Body of pancreas (tissue), 4 donors: ENCODE measurements at regions not wholly inside any gene's neighbourhood (a gene's known extent, or its start where the extent isn't known, plus 50 kb on each side); places are given as distances from the start of the nearest gene placed in this dataset.
A peak's percentile ranks its signal among the peaks of the same experiment; 100 is the strongest.

ENCODE experiments used
- ATAC-seq: fragments of 150-250 bp; one replicate; pipeline ENCODE4 v1.9.1; 2016
- DNase-seq, 4 donors: peaks; one replicate each; pipeline ENCODE4 v3.0.0-alpha.2; 2019
- H3K27ac ChIP-seq, 4 donors: fragments of 200-600 bp; sonication (generic); 1 replicate in 3 of 4; 2 replicates in 1 of 4; pipeline versions ENCODE4 v1.5.1 to v1.6.1; 2016 to 2019; ENCODE audit warnings: mild to moderate bottlenecking in 1 of 4, mixed read lengths in 1 of 4, moderate library complexity in 1 of 4
- H3K27me3 ChIP-seq, 2 donors: fragments of 200-600 bp; sonication (generic); one replicate each; pipeline ENCODE4 v1.6.0; 2016; ENCODE audit warnings: mild to moderate bottlenecking in 1 of 2
- H3K36me3 ChIP-seq, 2 donors: fragments of 200-600 bp; sonication (generic); replicated peaks in 1 of 2; 2 replicates each; pipeline ENCODE4 v1.5.1; 2016; ENCODE audit warnings: low read depth in 2 of 2; ENCODE audit not compliant: insufficient read depth in 1 of 2
- H3K4me1 ChIP-seq: fragments of 200-600 bp; sonication (generic); one replicate; pipeline ENCODE4 v1.6.0; 2016
- H3K4me3 ChIP-seq, 2 donors: fragments of 200-600 bp; sonication (generic); 1 replicate in 1 of 2; 2 replicates in 1 of 2; pipeline ENCODE4 v1.5.1; 2016 to 2019
- H3K9me3 ChIP-seq, 3 donors: fragments of 200-600 bp; sonication (generic); 1 replicate in 2 of 3; 2 replicates in 1 of 3; pipeline ENCODE4 v1.5.1; 2016
- POLR2A ChIP-seq, 3 donors: fragments of 450-650 bp; IDR thresholded peaks; one replicate each; pipeline ENCODE4 v1.6.1; 2016; ENCODE audit warnings: antibody characterized with exemption in 3 of 3, mild to moderate bottlenecking in 2 of 3
- WGBS, 2 donors: methylation state at CpG; one replicate each; pipeline ENCODE4 v1.1.5; 2017; 5-methylcytosine and 5-hydroxymethylcytosine counted together
- intact Hi-C: fragments of 100-400 bp; cut with DNase I; formaldehyde crosslinking; loops from one replicate; pipeline ENCODE4 v1.15.1; 2023
- TF ChIP-seq, protein P1 (sequence below), 7 experiments: fragments of 450-650 bp in 4 of 7; fragments of 200-600 bp in 3 of 7; sonication (generic) in 3 of 7; IDR thresholded peaks; one replicate each; pipeline ENCODE4 v1.5.1; 2016 to 2019; ENCODE audit warnings: antibody characterized with exemption in 7 of 7

DNA sequence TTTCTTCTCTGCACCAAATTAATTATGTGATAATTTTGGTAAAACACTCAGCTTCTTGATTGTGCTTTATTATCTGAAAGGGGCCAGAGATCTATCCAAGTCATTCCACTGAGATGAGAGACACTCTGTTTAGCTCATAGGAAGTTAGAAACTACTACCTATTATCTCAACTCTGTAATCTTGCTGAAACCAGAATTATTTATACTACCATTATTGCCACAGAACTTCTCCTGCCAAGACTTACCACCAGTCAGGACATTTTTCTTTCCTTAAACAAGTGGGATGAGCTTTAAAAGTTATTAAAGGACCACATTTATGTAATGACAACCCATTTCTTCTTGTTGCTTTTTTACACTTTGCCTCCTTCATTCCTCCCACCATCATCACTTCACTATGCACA, 855.6 kb upstream of the PIK3C3 start:
- intact Hi-C loops, result no loop called here
- DNase-seq (no peak), ATAC-seq (no peak)
- H3K9me3 ChIP-seq, result no peaks in the 10 kb centered on the region
- TF ChIP-seq POLR2A (IDR thresholded peaks at IDR 0.05), result no peak
- TF ChIP-seq, protein P1, sequence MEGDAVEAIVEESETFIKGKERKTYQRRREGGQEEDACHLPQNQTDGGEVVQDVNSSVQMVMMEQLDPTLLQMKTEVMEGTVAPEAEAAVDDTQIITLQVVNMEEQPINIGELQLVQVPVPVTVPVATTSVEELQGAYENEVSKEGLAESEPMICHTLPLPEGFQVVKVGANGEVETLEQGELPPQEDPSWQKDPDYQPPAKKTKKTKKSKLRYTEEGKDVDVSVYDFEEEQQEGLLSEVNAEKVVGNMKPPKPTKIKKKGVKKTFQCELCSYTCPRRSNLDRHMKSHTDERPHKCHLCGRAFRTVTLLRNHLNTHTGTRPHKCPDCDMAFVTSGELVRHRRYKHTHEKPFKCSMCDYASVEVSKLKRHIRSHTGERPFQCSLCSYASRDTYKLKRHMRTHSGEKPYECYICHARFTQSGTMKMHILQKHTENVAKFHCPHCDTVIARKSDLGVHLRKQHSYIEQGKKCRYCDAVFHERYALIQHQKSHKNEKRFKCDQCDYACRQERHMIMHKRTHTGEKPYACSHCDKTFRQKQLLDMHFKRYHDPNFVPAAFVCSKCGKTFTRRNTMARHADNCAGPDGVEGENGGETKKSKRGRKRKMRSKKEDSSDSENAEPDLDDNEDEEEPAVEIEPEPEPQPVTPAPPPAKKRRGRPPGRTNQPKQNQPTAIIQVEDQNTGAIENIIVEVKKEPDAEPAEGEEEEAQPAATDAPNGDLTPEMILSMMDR (IDR thresholded peaks at IDR 0.05), result no peak
- no peaks in the 10 kb centered on the region for H3K36me3 ChIP-seq
- no peak overlapping the region for H3K4me3 ChIP-seq
- H3K27me3 ChIP-seq, result no peaks in the 10 kb centered on the region
- no peak overlapping the region for H3K27ac ChIP-seq
- H3K4me1 ChIP-seq, result no peaks in the 10 kb centered on the region

DNA sequence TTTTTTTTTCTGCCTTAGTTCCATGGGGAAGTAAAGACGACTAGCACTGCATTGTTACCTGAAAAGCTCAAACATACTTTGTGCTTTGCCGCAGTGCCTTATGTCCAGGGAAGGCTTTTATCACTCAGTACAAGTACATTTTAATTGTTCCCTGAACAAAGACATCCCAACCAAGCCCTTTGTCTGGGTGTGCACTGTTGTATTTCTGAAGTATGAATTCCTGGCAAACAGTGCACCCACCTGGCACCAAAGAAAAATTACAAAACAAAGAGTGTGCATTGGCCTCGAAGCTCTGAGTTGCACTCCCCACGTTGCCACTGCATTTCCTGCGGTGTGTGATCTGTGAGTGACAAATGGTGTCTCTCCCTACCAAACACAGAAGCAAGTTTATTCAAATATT, 858.5 kb upstream of the PIK3C3 start:
- 13 to 19% methylated on average over 5 of the region's 5 CpGs for WGBS, 2 donors
- no peak for ATAC-seq
- intact Hi-C loops, result no loop called here

DNA sequence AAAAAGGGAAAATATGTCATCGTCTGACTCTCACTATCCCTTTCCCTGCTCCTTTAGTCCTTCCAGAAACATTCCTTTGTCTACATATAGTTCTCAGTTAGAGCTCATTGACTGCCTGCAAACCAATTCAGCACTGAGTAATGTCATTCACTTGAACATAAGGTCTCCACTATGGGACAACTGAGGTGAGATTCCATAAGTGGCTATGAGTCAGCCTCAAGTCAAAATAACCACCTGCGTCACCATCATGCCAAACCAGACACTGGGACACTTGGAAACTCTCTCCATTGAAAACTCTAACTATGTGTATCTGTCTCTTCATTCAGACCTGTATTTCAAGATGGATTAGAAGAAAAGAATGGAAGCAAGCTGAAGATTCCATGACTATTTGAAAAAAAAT, 878.0 kb upstream of the PIK3C3 start:
- 63 to 64% methylated on average over 2 of the region's 2 CpGs for WGBS, 2 donors
- H3K9me3 ChIP-seq, result no peaks in the 10 kb centered on the region
- intact Hi-C loops, result no loop called here

More for the DNA sequence above, 858.5 kb upstream of the PIK3C3 start:
- no peak for DNase-seq
- H3K9me3 ChIP-seq, result no peaks in the 10 kb centered on the region
- H3K36me3 ChIP-seq, result no peaks in the 10 kb centered on the region
- no peaks in the 10 kb centered on the region for H3K27me3 ChIP-seq
- no peak overlapping the region for H3K27ac ChIP-seq
- TF ChIP-seq, protein P1 (IDR thresholded peaks at IDR 0.05), result peak in 1 of 7 experiments; percentile 3
- TF ChIP-seq POLR2A (IDR thresholded peaks at IDR 0.05), result no peak
- no peaks in the 10 kb centered on the region for H3K4me1 ChIP-seq
- H3K4me3 ChIP-seq, result no peak overlapping the region

DNA sequence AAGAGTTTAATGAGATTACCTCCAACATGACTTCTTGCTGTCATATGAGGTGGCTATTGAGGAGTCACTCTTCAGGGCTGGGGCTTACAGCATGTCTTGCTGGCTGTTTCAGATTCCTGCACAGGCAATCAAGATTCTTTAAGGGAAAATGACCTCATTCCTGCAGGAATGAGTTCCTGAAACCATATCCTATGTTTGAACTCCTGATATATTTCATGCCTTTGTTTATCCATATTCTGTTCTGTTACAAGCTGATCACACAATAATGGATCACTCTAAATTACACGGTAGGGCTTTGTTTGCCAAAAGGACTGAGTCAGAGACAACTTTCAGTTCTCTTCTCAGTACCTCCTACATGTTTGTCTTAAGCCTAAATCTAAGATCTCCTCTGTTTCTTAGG, 879.8 kb upstream of the PIK3C3 start:
- Histone ChIP-seq H3K4me3 (no peak overlapping the region), H3K4me1 (no peaks in the 10 kb centered on the region), H3K27me3 (no peaks in the 10 kb centered on the region), H3K27ac (no peak overlapping the region), H3K36me3 (no peaks in the 10 kb centered on the region), H3K9me3 (no peaks in the 10 kb centered on the region)
- WGBS, 2 donors, result 14 to 15% methylated on average over 1 of the region's 1 CpG
- DNase-seq (no peak), ATAC-seq (no peak)
- intact Hi-C loops, result no loop called here
- no peak for TF ChIP-seq POLR2A (IDR thresholded peaks at IDR 0.05)
- TF ChIP-seq, protein P1 (IDR thresholded peaks at IDR 0.05), result no peak

More for the DNA sequence above, 878.0 kb upstream of the PIK3C3 start:
- Histone ChIP-seq H3K4me3 (no peak overlapping the region), H3K27me3 (no peaks in the 10 kb centered on the region), H3K27ac (no peak overlapping the region), H3K4me1 (no peaks in the 10 kb centered on the region), H3K36me3 (no peaks in the 10 kb centered on the region)
- TF ChIP-seq POLR2A (IDR thresholded peaks at IDR 0.05), result no peak
- TF ChIP-seq, protein P1 (IDR thresholded peaks at IDR 0.05), result no peak
- ATAC-seq, result no peak
- DNase-seq, result no peak

GRCh38 chr18:41073372-41073954, 881.6 kb upstream of the PIK3C3 start:
- DNase-seq (no peak), ATAC-seq (no peak)
- H3K36me3 ChIP-seq, result no peaks in the 10 kb centered on the region
- no peak overlapping the region for H3K27ac ChIP-seq
- TF ChIP-seq POLR2A (IDR thresholded peaks at IDR 0.05), result no peak
- TF ChIP-seq, protein P1 (IDR thresholded peaks at IDR 0.05), result no peak
- H3K4me1 ChIP-seq, result no peaks in the 10 kb centered on the region
- WGBS, 2 donors, result 58 to 70% methylated on average over 3 of the region's 3 CpGs
- no peaks in the 10 kb centered on the region for H3K9me3 ChIP-seq
- H3K4me3 ChIP-seq, result no peak overlapping the region
- intact Hi-C loops, result no loop called here
- H3K27me3 ChIP-seq, result no peaks in the 10 kb centered on the region
